Stimulated activated naive CD8-positive, alpha-beta T cell treated with anti-CD3 and anti-CD28 coated beads, Interleukin-15, Interleukin-2, amounts not matched to agents 100 ng/mL and 50 ng/mL, for 24 hours (primary cell): ENCODE measurements at regions not wholly inside any gene's neighbourhood (a gene's known extent, or its start where the extent isn't known, plus 50 kb on each side); places are given as distances from the start of the nearest gene placed in this dataset.

ENCODE experiments used
- H3K27ac Mint-ChIP-seq: one replicate; pipeline ENCODE4 v1.8.0; 2021; ENCODE audit warnings: mild to moderate bottlenecking, mixed read lengths
- H3K27me3 Mint-ChIP-seq: one replicate; pipeline ENCODE4 v1.8.0; 2021; ENCODE audit warnings: mixed read lengths
- H3K36me3 Mint-ChIP-seq: one replicate; pipeline ENCODE4 v1.8.0; 2021; ENCODE audit warnings: low read depth, mixed read lengths
- H3K4me1 Mint-ChIP-seq: one replicate; pipeline ENCODE4 v1.8.0; 2021; ENCODE audit warnings: low read depth, mixed read lengths
- H3K4me3 Mint-ChIP-seq: one replicate; pipeline ENCODE4 v1.8.0; 2021; ENCODE audit warnings: mild to moderate bottlenecking, mixed read lengths
- H3K9me3 Mint-ChIP-seq: one replicate; pipeline ENCODE4 v1.8.0; 2021; ENCODE audit warnings: mixed read lengths

DNA sequence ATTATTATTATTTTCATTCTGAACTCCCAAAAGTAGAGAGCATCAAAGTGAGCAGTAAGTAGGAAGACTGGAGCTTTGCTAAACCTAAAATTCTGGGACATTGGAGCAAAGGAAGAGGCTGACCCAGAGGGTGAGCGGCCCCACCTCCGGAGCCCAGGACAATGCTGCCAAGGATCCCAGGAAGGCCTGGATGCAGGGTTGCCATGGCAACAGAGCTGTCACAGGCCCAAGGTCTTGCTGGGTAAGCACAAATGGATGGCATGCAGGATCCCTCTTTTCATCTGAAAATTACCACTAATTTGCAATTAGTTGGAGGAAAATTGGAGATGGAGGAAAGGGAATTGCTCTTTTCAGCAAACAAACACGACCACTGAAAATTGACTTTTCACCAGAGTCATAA, 457.9 kb upstream of the CDH5 start:
- no peak overlapping the region for H3K27ac Mint-ChIP-seq
- no peaks in the 10 kb centered on the region for H3K36me3 Mint-ChIP-seq
- H3K4me3 Mint-ChIP-seq = no peak overlapping the region
- no peaks in the 10 kb centered on the region for H3K4me1 Mint-ChIP-seq
- peaks cover 3% of the 10 kb centered on the region for H3K27me3 Mint-ChIP-seq
- peaks cover 4% of the 10 kb centered on the region for H3K9me3 Mint-ChIP-seq

DNA sequence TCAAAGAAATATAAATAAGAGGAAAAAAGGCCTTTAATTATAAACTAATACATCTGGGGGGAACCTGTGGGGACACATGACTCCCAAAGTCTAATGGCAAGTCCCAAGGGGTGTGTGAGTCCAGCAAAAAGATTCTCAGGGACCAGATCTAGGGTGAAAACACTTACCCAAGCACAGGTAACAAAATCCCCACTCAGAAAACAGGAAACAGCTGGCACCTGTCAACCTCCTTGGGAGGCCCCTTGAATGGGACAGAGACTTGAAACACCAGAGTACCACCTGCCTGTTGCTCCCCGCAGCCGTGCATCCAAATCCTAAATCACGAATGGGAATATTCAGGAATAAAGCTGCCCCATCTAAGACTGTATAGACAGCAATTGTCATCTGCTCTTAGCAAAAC, 461.2 kb upstream of the CDH5 start:
- H3K4me3 Mint-ChIP-seq = no peak overlapping the region
- H3K27me3 Mint-ChIP-seq = peaks cover 3% of the 10 kb centered on the region
- peaks cover 4% of the 10 kb centered on the region for H3K9me3 Mint-ChIP-seq
- H3K36me3 Mint-ChIP-seq = no peaks in the 10 kb centered on the region
- H3K4me1 Mint-ChIP-seq = no peaks in the 10 kb centered on the region
- H3K27ac Mint-ChIP-seq = no peak overlapping the region

DNA sequence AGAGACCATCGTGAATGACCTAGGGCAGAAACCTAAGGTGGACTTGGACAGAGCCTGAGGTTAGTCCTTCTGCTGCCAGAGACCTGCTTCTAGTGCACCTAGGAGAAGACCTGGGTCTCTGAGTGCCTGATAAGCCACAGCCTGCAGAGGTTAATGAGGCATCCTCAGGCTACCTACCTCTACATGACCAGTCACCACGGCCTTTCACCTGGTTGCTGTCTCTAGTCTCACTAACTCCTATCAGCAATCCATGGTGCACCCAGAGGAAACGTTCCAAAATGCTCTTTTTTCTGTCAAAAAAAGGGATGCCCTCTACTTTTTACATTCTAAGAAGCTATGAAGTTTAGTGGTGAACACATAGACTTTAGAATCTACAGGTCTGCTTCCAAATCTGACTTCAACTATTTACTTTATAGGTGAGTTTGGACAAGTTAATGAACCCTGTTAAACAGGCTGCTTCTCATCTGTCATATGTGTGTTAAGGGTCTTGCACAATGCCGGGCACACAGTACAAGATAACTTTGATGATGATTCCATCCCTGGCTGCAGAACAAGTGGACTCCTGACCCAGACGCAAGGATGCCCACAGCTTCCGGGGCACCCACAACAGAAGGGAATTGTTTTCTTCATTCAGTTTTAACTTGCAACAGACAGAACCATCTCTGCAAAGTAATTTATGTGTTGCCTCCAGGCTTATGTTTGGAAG, 469.9 kb upstream of the CDH5 start:
- Mint-ChIP-seq H3K4me3 (no peak overlapping the region), H3K36me3 (no peaks in the 10 kb centered on the region), H3K9me3 (peaks cover 3% of the 10 kb centered on the region)

DNA sequence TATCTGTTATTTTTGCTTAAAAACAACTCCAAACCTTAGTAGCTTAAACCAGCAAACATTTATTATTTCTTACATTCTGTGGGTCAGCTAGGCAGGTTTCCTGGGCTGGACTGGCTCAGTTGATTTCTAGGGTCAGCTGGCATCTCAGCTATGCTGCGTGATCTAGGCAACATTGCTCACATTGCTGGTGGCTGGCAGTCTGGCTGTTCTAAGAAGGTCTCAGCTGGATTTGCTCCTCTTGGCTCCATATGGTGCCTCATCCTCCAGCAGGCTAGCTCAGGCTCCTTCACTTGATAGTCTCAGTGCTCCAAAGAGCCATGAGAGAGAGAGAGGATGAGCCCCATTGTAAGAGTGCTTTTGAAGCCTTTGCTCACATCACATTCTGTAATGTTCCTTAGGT, 470.6 kb upstream of the CDH5 start:
- Mint-ChIP-seq H3K4me3 (no peak overlapping the region), H3K4me1 (no peaks in the 10 kb centered on the region), H3K36me3 (no peaks in the 10 kb centered on the region), H3K27ac (no peak overlapping the region), H3K9me3 (peaks cover 3% of the 10 kb centered on the region), H3K27me3 (no peaks in the 10 kb centered on the region)

More for the DNA sequence above, 469.9 kb upstream of the CDH5 start:
- no peaks in the 10 kb centered on the region for H3K4me1 Mint-ChIP-seq
- no peak overlapping the region for H3K27ac Mint-ChIP-seq
- H3K27me3 Mint-ChIP-seq = no peaks in the 10 kb centered on the region

DNA sequence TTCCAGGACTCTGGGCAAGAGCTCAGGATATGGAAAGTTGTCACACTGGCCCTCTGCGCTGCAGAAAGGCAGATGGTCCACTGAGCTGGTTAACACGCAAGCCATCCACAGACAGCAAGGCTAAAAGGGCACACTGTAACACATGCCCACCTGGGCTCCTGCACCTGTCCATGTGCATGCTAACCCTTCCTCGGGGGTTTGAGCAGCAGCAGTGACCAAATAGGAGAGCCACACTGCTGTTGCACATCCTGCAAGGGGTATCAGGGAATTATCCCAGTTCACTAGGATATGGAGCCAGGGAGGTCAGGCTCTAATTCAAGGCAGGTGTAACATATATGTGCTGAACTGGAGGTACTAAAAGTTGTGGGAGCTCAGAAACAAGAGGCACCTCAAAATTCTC, 471.0 kb upstream of the CDH5 start:
- H3K4me1 Mint-ChIP-seq = no peaks in the 10 kb centered on the region
- no peaks in the 10 kb centered on the region for H3K36me3 Mint-ChIP-seq
- no peaks in the 10 kb centered on the region for H3K27me3 Mint-ChIP-seq
- H3K27ac Mint-ChIP-seq = no peak overlapping the region
- peaks cover 3% of the 10 kb centered on the region for H3K9me3 Mint-ChIP-seq
- no peak overlapping the region for H3K4me3 Mint-ChIP-seq

DNA sequence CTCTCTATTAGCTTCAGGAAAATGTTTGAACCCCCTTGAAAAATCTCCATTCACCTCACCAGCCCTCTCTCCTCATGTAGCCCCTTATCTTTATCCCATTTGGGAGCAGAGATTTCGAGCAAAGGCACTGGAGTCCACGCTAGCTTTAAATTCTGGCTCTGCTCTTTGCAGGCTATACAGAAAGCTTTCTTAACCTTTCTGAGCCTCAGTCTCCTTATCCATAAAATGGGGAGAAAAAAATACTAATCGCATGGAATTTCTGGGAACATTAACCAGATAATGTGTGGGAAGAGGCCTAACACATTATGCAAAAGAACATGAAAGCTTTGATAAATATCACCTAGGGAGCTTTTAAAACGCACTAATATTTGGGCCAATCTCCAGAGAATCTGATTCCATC, 476.3 kb upstream of the CDH5 start:
- H3K36me3 Mint-ChIP-seq = no peaks in the 10 kb centered on the region
- no peak overlapping the region for H3K4me3 Mint-ChIP-seq
- H3K27ac Mint-ChIP-seq = no peak overlapping the region
- peaks cover 3% of the 10 kb centered on the region for H3K9me3 Mint-ChIP-seq
- H3K4me1 Mint-ChIP-seq = no peaks in the 10 kb centered on the region
- H3K27me3 Mint-ChIP-seq = no peaks in the 10 kb centered on the region

DNA sequence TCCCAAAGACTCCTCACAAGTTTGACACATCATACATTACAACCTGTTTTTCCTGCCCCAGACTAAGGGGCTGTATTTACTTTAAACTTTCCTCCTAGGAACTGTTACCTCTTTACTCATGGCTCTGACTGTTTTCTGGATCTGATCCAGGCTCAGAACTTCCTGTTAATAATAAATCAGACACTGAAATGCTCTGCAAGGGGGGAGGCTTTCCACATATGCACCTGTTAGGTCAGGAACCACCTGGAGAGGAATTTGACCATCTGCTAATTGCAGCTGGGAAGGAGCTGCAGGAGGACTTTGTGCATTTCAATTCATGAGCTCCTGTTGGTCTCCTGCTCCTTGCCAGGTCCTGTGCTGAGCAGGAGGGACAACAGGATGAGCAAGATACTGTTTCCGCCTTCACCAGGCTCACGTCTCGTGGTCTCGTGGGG, 476.9 kb upstream of the CDH5 start:
- H3K27me3 Mint-ChIP-seq = no peaks in the 10 kb centered on the region
- no peaks in the 10 kb centered on the region for H3K36me3 Mint-ChIP-seq
- peaks cover 3% of the 10 kb centered on the region for H3K9me3 Mint-ChIP-seq
- no peak overlapping the region for H3K27ac Mint-ChIP-seq
- H3K4me3 Mint-ChIP-seq = no peak overlapping the region
- H3K4me1 Mint-ChIP-seq = no peaks in the 10 kb centered on the region

DNA sequence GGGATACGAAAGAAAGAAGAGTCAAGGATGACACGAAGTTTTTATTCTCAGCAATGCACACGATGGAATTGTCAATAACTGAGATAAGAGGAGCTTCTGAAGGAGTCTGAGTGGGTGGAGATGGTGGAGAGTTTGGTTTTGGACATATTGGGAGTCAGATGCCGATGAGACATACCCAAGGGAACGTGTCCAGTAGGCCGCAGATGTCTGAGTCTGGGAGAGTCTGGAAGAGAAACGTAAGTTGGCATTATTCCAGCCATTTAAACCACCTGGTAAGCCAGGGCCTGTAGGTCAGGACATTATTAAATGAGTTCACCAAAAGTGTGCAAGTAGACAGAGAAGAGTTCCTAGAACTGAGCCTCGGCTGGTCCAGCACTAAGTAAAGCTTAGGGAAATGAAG, 478.3 kb upstream of the CDH5 start:
- Mint-ChIP-seq H3K27me3 (no peaks in the 10 kb centered on the region), H3K27ac (no peak overlapping the region), H3K4me3 (no peak overlapping the region), H3K4me1 (no peaks in the 10 kb centered on the region), H3K9me3 (peaks cover 3% of the 10 kb centered on the region), H3K36me3 (no peaks in the 10 kb centered on the region)

DNA sequence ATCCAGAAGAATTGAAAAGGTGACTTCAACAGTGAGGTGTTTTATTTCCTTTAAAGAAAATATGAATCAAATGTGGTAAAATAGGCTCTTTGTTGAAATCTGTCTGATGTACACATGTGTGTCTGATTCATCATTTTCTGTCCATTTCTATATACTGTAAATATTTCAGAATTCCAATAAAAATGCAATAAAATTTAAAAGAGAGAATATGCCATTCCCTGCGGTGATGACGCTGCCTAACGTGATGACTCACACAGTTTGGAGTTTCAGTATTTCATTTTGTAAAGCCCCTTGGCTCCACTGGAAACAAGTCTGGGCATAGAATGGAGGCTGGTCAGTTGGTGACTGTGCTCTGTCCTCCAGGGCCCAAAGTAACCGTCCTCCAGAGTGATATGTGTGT, 482.5 kb upstream of the CDH5 start:
- Mint-ChIP-seq H3K27ac (no peak overlapping the region), H3K27me3 (peaks cover 3% of the 10 kb centered on the region), H3K4me1 (no peaks in the 10 kb centered on the region), H3K9me3 (no peaks in the 10 kb centered on the region), H3K4me3 (no peak overlapping the region), H3K36me3 (no peaks in the 10 kb centered on the region)

DNA sequence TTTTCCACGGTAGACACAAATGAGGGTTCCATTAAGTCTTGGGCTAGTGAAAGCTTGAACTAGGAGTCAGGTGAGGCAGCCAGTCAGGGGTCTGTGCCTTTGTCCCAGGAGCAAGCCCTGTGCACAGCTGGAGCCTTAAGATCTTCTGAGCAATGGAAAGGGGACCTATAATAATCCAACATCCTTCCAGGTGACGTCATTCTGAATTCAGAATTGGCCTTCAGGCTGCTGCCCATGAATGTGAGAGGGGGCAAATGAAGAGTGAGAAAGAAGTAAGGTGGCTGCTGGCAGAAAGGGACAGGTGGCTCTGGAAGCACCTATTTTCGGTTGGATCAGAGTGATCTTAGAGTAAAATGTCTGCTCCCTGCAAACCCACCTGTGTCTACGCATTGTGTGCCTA, 488.1 kb upstream of the CDH5 start:
- Mint-ChIP-seq H3K4me3 (no peak overlapping the region), H3K9me3 (no peaks in the 10 kb centered on the region), H3K27me3 (peaks cover 8% of the 10 kb centered on the region), H3K36me3 (no peaks in the 10 kb centered on the region), H3K4me1 (no peaks in the 10 kb centered on the region), H3K27ac (no peak overlapping the region)

DNA sequence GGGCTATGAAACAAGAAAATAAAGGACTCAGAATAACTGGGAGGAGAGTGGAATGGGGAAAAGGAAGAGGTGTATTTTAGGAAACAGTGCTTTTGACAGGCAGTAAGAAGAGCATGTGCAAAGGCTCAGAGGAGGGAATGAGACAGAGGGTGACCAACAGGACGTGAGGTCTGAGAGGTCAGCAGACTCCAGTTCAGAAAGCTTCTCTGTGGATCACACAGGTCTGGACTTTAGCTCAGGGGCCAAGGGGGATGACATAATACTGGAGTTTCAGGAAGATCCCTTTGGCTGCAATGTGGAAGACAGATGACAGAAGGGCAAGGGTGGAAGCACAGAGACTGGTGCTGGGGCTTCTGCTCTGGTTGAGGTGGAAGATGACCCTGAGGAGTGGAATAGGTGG, 489.9 kb upstream of the CDH5 start:
- Mint-ChIP-seq H3K4me3 (no peak overlapping the region), H3K27ac (no peak overlapping the region), H3K36me3 (no peaks in the 10 kb centered on the region), H3K9me3 (no peaks in the 10 kb centered on the region), H3K27me3 (peaks cover 8% of the 10 kb centered on the region), H3K4me1 (no peaks in the 10 kb centered on the region)

DNA sequence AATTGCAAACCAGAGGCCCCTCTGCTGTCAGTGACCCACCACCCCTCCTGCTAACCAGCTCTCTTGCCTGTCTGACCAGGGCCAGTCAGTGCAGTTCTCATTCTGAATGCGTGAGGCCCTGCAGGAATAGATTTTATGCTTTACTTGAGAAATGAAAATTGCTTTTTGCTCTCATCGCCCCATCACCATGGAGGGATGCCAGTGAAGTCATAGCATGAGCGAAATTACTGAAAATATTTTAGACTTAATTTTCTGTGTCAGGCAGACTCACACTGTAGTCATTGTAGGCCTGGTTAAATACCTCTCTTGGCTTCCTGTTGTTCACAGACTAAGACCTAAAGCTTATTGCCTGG, 490.5 kb upstream of the CDH5 start:
- Mint-ChIP-seq H3K36me3 (no peaks in the 10 kb centered on the region), H3K4me3 (no peak overlapping the region), H3K27me3 (peaks cover 5% of the 10 kb centered on the region), H3K9me3 (no peaks in the 10 kb centered on the region), H3K4me1 (no peaks in the 10 kb centered on the region), H3K27ac (no peak overlapping the region)

DNA sequence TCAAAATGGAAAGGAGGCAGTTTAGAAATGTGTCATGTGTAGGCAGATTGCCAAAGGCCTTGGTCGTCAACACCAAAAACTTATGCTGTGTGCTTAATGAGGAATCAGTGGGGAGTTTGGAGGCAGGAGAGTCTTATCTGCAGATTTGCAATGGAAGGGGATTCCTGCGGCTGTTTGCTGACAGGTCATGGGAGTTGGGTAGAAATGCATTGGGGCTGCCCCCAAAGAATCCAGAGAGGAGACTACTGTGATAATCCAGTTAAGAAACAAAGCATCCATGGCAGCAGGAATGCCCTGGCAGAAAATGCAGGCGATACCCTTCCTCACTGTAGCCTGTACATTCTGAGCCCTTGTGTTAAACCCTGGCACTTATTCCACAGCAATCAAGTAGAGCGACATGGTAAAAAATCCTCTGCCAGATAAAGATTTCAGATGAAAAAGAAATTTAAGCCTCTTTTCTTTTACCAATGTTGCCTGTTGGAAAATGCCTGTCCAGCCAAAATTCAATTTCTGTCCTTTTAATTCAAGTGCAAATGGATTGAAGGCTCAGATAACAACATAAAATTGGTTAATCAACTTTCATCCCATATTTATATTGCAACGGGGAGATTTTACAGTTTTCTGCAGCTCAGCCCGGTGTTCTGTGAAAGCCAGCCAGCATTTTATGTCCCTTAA, 491.0 kb upstream of the CDH5 start:
- Mint-ChIP-seq H3K9me3 (no peaks in the 10 kb centered on the region), H3K36me3 (no peaks in the 10 kb centered on the region), H3K4me1 (no peaks in the 10 kb centered on the region), H3K27ac (no peak overlapping the region), H3K4me3 (no peak overlapping the region), H3K27me3 (peaks cover 5% of the 10 kb centered on the region)

DNA sequence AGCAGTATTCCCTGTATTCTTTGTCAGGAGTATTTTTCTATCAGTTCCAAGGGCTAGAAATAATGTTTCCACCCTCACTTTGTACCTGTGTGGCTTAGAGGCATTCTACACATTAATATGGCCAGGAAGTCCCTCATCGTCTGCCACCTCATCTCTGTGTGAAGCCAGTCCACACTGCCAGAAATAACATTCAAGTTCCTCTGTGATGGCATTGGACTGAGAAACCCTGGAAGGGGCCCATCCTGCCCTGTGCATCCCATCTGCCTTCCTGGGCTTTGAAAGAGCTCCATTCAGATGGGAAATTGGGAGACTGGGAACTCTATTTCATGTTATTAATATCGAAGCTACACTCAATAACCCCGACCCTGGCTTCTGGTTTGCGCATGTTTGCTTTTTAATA, 497.2 kb upstream of the CDH5 start:
- H3K36me3 Mint-ChIP-seq = no peaks in the 10 kb centered on the region
- no peaks in the 10 kb centered on the region for H3K27me3 Mint-ChIP-seq
- H3K27ac Mint-ChIP-seq = no peak overlapping the region
- no peaks in the 10 kb centered on the region for H3K9me3 Mint-ChIP-seq
- no peak overlapping the region for H3K4me3 Mint-ChIP-seq
- H3K4me1 Mint-ChIP-seq = no peaks in the 10 kb centered on the region

DNA sequence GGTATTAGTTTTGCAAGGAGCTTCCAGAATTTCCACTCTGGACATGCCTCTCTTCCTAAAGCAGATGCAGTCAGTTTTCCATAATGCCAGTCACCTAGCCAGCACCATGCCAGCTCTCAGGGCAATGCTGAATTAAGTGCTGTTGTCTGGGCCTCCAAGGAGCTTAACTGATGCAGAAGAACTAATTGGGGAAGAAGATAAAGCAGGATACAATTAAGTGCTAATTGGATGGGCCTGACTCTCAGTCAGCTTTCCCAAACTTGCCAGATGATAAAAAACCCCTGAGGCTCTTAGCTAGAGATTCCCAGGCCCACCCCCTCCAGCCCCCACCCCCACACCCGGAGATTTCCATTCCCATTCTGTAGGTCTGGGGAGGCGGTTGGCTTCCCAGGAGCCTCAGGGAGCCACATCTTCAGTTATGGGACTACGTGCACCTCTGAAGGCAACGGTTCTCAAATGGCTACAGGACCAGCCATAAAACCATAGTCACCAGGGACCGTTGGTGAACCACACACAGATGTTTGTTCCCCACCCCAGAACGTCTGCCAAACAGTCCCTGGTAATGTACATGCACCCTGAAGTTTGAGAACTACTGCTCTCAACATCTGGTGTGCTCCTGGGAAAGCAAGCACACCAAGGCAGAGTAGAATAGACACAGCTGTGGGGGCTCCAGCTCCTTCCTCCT, 499.1 kb upstream of the CDH5 start:
- H3K36me3 Mint-ChIP-seq = no peaks in the 10 kb centered on the region
- no peak overlapping the region for H3K27ac Mint-ChIP-seq
- H3K4me3 Mint-ChIP-seq = no peak overlapping the region
- no peaks in the 10 kb centered on the region for H3K9me3 Mint-ChIP-seq
- no peaks in the 10 kb centered on the region for H3K27me3 Mint-ChIP-seq
- H3K4me1 Mint-ChIP-seq = no peaks in the 10 kb centered on the region
